Psoas muscle (tissue), 7 donors: ENCODE measurements at regions not wholly inside any gene's neighbourhood (a gene's known extent, or its start where the extent isn't known, plus 50 kb on each side); places are given as distances from the start of the nearest gene placed in this dataset.

Source experiments
- ATAC-seq, 4 donors: fragments of 200-7000 bp; cut with Tn5 transposase; one replicate each; pipeline ENCODE4 v1.9.1; 2020; ENCODE audit warnings: moderate library complexity in 3 of 4, mild to moderate bottlenecking in 2 of 4
- DNase-seq, 2 donors: peaks; one replicate each; pipeline ENCODE4 v3.0.0-alpha.2; 2020
- H3K27ac ChIP-seq: fragments of 200-600 bp; one replicate; pipeline ENCODE4 v1.8.0; 2022
- H3K27me3 ChIP-seq, 3 donors: fragments of 200-600 bp in 1 of 3; one replicate each; pipeline versions ENCODE4 v1.6.1 to v1.8.0; 2013 to 2022; ENCODE audit warnings: low read length in 2 of 3, mild to moderate bottlenecking in 2 of 3, moderate library complexity in 1 of 3; ENCODE audit not compliant: insufficient read depth in 3 of 3
- H3K36me3 ChIP-seq, 2 donors: fragments of 200-600 bp in 1 of 2; one replicate each; pipeline versions ENCODE4 v1.6.1 to v1.8.0; 2013 to 2022; ENCODE audit warnings: low read depth in 1 of 2, mild to moderate bottlenecking in 1 of 2, moderate library complexity in 1 of 2; ENCODE audit not compliant: insufficient read depth in 1 of 2
- H3K4me1 ChIP-seq: fragments of 200-600 bp; one replicate; pipeline ENCODE4 v1.8.0; 2022
- H3K4me3 ChIP-seq: fragments of 200-600 bp; one replicate; pipeline ENCODE4 v1.8.0; 2022; ENCODE audit warnings: mild to moderate bottlenecking
- H3K9me3 ChIP-seq: fragments of 200-600 bp; one replicate; pipeline ENCODE4 v1.8.0; 2022
- WGBS, 3 donors: extraction: QIAGEN DNeasy Blood & Tissue Kit; methylation state at CpG; one replicate each; pipeline versions ENCODE4 v1.1.6 to v1.1.7; 2013; 5-methylcytosine and 5-hydroxymethylcytosine counted together
- intact Hi-C, 2 donors: fragments of 100-400 bp; cut with DNase I; formaldehyde crosslinking; loops; one replicate each; pipeline versions ENCODE4 v1.11.0 to v1.14.2; 2022
- TF ChIP-seq, protein P1 (sequence below): fragments of 200-600 bp; IDR thresholded peaks from one replicate; pipeline ENCODE4 v1.8.0; 2022; ENCODE audit warnings: antibody characterized with exemption
- donor health status: healthy with polysubstance abuse.
- donor health status: DM: no; HTN: no; CAD: no; lungs with moderate emphysema.
- donor health status: Bipolar disorder and iron deficiency.
- donor health status: healthy.
- donor health status: DM: yes; HTN: yes; CAD: no.
- donor health status: DM: no; HTN: no; CAD: no.
- donor health status: DM: yes; HTN: yes; CAD: no.

DNA sequence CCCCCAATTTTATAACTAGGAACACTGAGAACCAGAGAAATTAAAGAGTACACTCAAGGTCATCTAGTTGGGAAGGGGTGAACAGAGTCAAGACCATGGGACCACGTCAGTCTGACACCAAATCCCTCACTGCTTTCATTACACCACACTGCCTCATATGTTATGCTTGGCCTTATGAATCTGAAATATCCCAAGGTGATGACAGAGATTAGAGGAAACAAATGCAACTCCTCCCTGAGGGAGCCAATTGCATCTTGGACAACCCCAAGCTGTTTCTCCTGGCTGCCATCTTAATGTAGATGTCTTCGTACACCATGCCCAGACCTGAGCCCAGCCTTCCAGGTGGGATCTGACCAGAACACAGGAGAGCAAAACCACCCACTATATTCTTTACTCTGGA lies 60.6 kb upstream of the ABCA1 start:
- Histone ChIP-seq H3K9me3 (no peaks in the 10 kb centered on the region), H3K27me3 (no peaks in the 10 kb centered on the region), H3K4me3 (no peak overlapping the region), H3K4me1 (peaks cover 37% of the 10 kb centered on the region), H3K36me3 (no peaks in the 10 kb centered on the region), H3K27ac (no peak overlapping the region)
- no peak for DNase-seq
- intact Hi-C loops = loop anchor here in 1 of 2 donors (10.0 kb wide), 1 partner anchor 426 kb away; no protein-coding TSS in a partner anchor
- 44 to 59% (median 47%) methylated on average over 2 of the region's 2 CpGs for WGBS, 3 donors
- no peak for ATAC-seq
- TF ChIP-seq, protein P1, sequence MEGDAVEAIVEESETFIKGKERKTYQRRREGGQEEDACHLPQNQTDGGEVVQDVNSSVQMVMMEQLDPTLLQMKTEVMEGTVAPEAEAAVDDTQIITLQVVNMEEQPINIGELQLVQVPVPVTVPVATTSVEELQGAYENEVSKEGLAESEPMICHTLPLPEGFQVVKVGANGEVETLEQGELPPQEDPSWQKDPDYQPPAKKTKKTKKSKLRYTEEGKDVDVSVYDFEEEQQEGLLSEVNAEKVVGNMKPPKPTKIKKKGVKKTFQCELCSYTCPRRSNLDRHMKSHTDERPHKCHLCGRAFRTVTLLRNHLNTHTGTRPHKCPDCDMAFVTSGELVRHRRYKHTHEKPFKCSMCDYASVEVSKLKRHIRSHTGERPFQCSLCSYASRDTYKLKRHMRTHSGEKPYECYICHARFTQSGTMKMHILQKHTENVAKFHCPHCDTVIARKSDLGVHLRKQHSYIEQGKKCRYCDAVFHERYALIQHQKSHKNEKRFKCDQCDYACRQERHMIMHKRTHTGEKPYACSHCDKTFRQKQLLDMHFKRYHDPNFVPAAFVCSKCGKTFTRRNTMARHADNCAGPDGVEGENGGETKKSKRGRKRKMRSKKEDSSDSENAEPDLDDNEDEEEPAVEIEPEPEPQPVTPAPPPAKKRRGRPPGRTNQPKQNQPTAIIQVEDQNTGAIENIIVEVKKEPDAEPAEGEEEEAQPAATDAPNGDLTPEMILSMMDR = no peak

DNA sequence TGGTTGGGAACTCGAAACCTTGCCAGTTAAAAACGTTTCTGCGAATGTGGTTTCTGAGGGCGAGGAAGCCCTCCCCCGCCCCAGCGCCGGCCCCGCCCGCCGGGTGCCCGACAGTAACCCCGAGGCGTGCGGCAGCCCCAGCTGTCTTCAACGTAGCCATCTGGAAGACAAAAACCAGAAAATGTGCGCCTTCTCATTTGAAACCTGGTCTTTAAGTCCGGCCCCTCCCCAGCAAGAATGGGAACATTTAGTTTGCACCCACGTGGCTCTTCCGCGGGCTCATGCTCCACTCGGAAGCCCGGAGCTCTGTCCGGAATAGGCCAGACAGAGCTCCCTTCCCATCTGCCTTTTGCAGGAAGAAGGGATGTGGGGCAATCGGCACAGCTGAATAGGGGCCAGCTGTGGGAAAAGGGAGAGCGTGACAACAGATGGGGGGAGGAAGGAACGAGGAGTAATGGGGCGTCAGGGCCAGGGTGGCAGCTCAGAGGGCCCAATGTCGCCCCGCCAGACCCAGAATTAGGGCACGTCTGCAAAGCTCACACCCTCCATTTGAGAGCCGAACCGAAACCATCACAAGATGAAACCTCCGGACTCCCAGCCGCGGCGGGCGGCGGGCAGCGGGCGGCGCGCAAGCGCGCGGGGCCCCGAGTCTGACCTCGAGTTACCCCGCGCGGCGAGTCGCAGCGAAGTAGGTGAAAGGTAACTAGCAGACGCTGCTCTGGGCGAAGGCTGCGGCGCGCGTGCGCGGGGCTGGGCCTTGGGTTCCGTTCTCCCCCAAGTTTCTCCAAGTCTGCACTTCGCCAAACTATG lies 63.4 kb upstream of the ABCA1 start:
- TF ChIP-seq, protein P1 = no peak
- peaks cover 30% of the 10 kb centered on the region for H3K4me1 ChIP-seq

DNA sequence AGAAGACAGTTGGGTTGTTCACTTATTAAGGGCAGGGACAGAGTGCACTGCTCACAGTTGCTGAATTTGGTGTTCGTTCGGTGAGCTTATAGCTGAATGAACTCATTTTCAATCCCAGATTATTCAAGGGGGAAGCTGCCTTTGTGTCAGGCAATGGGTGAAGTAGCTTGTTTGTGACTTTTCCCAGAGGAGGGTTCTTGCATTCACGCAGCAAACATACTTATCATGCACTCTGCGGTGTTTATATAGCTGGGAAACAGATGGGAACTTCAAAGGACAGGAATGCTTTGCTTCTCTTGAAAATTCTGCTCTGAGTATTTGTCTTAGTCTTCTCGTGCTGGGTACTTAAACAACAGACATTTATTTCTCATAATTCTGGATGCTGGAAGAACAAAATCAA lies 64.7 kb upstream of the ABCA1 start:
- intact Hi-C loops = loop anchor here (2.0 to 10.0 kb wide), 4 partner anchors 72 to 162 kb away; no protein-coding TSS in a partner anchor
- Histone ChIP-seq H3K4me1 (peaks cover 30% of the 10 kb centered on the region), H3K27ac (peak overlapping the region; percentile 98), H3K9me3 (no peaks in the 10 kb centered on the region), H3K27me3 (no peaks in the 10 kb centered on the region), H3K36me3 (no peaks in the 10 kb centered on the region), H3K4me3 (no peak overlapping the region)
- DNase-seq (no peak), ATAC-seq (no peak)
- WGBS, 3 donors = 67 to 78% (median 69%) methylated on average over 5 of the region's 5 CpGs
- TF ChIP-seq, protein P1 = no peak

More for the DNA sequence above, 63.4 kb upstream of the ABCA1 start:
- Histone ChIP-seq H3K9me3 (no peaks in the 10 kb centered on the region), H3K27ac (peak overlapping the region; percentile 98), H3K4me3 (peak overlapping the region; percentile 76), H3K36me3 (no peaks in the 10 kb centered on the region), H3K27me3 (no peaks in the 10 kb centered on the region)
- peak; percentile 87 to 91 (median 90) for ATAC-seq
- WGBS, 3 donors = 0 to 1% (median 0%) methylated on average over 47 to 63 of the region's 63 CpGs
- intact Hi-C loops = loop anchor here (1.0 to 10.0 kb wide), 5 partner anchors 23 to 163 kb away; no protein-coding TSS in a partner anchor
- peak; percentile 93 to 97 for DNase-seq

DNA sequence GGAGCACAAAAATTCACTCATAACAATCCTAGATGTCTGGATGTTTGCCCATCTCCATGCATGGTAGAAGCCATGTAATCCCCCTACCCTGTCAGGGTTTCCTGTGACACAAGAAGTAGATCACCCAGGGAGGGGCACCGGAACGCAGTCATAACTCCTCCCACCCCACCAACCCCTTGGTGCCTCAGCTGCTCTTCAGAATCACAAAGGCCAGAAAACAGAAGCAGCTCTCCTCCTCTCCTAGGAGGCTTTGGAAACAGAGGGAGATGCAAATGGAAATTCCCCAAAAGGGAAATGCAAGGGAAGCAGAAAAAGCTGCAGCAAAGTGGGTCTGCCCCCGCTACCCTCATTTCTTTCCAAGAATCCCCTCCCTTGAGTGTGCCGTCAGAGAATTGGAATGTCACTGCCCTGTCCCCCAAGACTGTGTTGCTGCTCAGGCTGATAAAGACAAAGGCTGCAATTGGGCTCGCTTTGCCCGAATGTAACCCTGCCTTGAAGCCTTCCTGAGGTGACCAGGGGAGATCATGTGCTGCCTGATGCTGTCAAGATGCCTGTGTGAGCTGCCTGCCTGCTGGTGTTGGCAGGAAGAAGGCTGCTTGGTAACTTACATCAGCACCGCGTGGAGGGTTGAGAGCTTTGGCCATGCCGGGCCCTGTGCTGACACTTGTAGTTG lies 65.5 kb upstream of the ABCA1 start:
- intact Hi-C loops = loop anchor here (2.0 to 10.0 kb wide), 4 partner anchors 71 to 161 kb away; no protein-coding TSS in a partner anchor
- ATAC-seq = peak; percentile 75 to 78 (median 77)
- no peaks in the 10 kb centered on the region for H3K27me3 ChIP-seq
- peaks cover 30% of the 10 kb centered on the region for H3K4me1 ChIP-seq
- WGBS, 3 donors = 7 to 13% (median 8%) methylated on average over 9 of the region's 9 CpGs
- TF ChIP-seq, protein P1 = no peak
- peak; percentile 79 to 86 for DNase-seq
- no peaks in the 10 kb centered on the region for H3K9me3 ChIP-seq
- H3K27ac ChIP-seq = peak overlapping the region; percentile 98
- no peak overlapping the region for H3K4me3 ChIP-seq
- no peaks in the 10 kb centered on the region for H3K36me3 ChIP-seq
